ENCODE measurements at regions not wholly inside any gene's neighbourhood (a gene's known extent, or its start where the extent isn't known, plus 50 kb on each side); places are given as distances from the start of the nearest gene placed in this dataset.

DNA sequence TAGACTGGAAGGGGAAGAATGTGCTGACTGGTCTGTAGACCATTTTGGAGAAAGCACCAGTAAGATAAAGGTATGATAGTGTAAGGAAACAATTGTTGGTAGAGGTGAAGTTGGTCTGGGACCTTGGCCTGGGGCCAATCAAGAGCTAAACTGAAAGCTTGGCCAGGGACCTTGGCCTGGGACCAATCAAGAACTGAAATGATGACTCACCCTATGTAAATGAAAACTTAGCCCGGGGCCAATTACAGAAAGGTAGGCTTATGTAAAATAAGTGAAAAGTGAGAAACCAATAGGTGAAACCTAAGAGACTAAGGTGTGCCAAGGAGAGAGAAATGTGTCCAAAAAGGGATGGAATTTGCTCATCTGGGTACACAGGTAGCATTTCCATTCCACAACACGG, 776.0 kb downstream of the C12orf50 start:
- Mint-ChIP-seq H3K4me1 (ENCODE audit: low read depth) (no peaks in the 10 kb centered on the region), H3K36me3 (ENCODE audit: low read depth) (no peaks in the 10 kb centered on the region), H3K27ac (no peak overlapping the region), H3K27me3 (no peaks in the 10 kb centered on the region), H3K9me3 (peaks cover 10% of the 10 kb centered on the region), H3K4me3 (no peak overlapping the region)
- intact Hi-C loops (cut with micrococcal nuclease) = no loop called here

DNA sequence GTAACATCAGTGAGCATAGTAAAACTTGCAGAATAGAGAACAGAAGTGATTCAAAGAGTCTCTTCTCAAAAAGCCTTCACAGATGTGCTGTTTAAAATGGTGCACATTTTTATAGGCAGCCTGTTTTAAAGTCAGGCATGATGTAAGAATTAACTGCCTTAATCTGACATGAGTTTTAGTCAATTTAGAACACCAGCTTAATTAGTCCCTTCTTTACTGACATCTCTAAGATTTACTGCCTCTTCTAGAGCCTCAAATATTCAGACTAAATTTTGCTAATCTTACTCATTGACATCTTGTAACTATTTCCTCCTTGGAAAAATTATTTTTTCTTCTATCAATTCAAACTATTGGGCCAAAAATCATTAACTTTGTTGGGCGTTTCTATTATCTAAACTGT, 782.5 kb downstream of the C12orf50 start:
- Mint-ChIP-seq H3K27me3 (no peaks in the 10 kb centered on the region), H3K4me3 (no peak overlapping the region), H3K27ac (no peak overlapping the region), H3K9me3 (no peaks in the 10 kb centered on the region), H3K36me3 (ENCODE audit: low read depth) (no peaks in the 10 kb centered on the region), H3K4me1 (ENCODE audit: low read depth) (no peaks in the 10 kb centered on the region)
- intact Hi-C loops (cut with micrococcal nuclease) = no loop called here

GRCh38 chr12:87238466-87238865, 790.7 kb downstream of the C12orf50 start:
- Mint-ChIP-seq H3K36me3 (ENCODE audit: low read depth) (no peaks in the 10 kb centered on the region), H3K27me3 (no peaks in the 10 kb centered on the region), H3K4me3 (no peak overlapping the region), H3K9me3 (no peaks in the 10 kb centered on the region), H3K27ac (no peak overlapping the region), H3K4me1 (ENCODE audit: low read depth) (no peaks in the 10 kb centered on the region)
- intact Hi-C loops (cut with micrococcal nuclease) = no loop called here

- Mint-ChIP-seq H3K27me3 (no peaks in the 10 kb centered on the region), H3K27ac (no peak overlapping the region)
- intact Hi-C loops (cut with micrococcal nuclease) = no loop called here
These were observed 794.3 kb downstream of the C12orf50 start for GRCh38 chr12:87234898-87235297.

GRCh38 chr12:87233671-87234070, 795.5 kb downstream of the C12orf50 start:
- Mint-ChIP-seq H3K27ac (no peak overlapping the region), H3K4me1 (ENCODE audit: low read depth) (no peaks in the 10 kb centered on the region), H3K36me3 (ENCODE audit: low read depth) (no peaks in the 10 kb centered on the region), H3K27me3 (no peaks in the 10 kb centered on the region), H3K9me3 (no peaks in the 10 kb centered on the region), H3K4me3 (no peak overlapping the region)
- intact Hi-C loops (cut with micrococcal nuclease) = no loop called here

More at GRCh38 chr12:87234898-87235297, 794.3 kb downstream of the C12orf50 start:
- H3K4me1 Mint-ChIP-seq (ENCODE audit: low read depth) = no peaks in the 10 kb centered on the region
- no peaks in the 10 kb centered on the region for H3K36me3 Mint-ChIP-seq (ENCODE audit: low read depth)
- H3K9me3 Mint-ChIP-seq = no peaks in the 10 kb centered on the region
- H3K4me3 Mint-ChIP-seq = no peak overlapping the region

- Mint-ChIP-seq H3K4me3 (no peak overlapping the region), H3K27me3 (no peaks in the 10 kb centered on the region), H3K4me1 (ENCODE audit: low read depth) (no peaks in the 10 kb centered on the region), H3K36me3 (ENCODE audit: low read depth) (no peaks in the 10 kb centered on the region), H3K9me3 (no peaks in the 10 kb centered on the region), H3K27ac (no peak overlapping the region)
- intact Hi-C loops (cut with micrococcal nuclease) = no loop called here
These were observed 797.4 kb downstream of the C12orf50 start for GRCh38 chr12:87231818-87232217.

DNA sequence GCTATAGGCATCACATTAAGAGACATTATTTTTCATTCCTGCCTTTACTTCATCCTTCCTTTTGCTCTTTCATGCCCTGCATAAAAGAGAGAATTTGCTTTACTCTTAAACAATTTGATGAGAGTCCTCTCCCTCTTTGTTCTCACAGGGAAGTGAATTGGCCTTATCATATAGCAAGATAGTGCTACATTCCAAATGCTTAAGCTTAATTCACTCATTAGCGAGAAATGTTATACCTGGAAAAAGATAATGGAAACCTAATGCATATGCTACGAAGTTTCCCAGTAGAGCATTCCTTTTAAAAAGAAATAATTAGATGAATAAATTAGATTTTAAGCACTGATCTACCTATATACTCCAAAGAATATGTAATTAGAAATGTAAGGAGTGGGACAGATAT, 798.8 kb downstream of the C12orf50 start:
- Mint-ChIP-seq H3K4me1 (ENCODE audit: low read depth) (no peaks in the 10 kb centered on the region), H3K36me3 (ENCODE audit: low read depth) (no peaks in the 10 kb centered on the region), H3K27ac (no peak overlapping the region), H3K9me3 (no peaks in the 10 kb centered on the region), H3K27me3 (no peaks in the 10 kb centered on the region), H3K4me3 (no peak overlapping the region)
- intact Hi-C loops (cut with micrococcal nuclease) = no loop called here

- Mint-ChIP-seq H3K27ac (no peak overlapping the region), H3K27me3 (no peaks in the 10 kb centered on the region), H3K36me3 (ENCODE audit: low read depth) (no peaks in the 10 kb centered on the region), H3K4me3 (no peak overlapping the region), H3K4me1 (ENCODE audit: low read depth) (no peaks in the 10 kb centered on the region), H3K9me3 (no peaks in the 10 kb centered on the region)
- intact Hi-C loops (cut with micrococcal nuclease) = no loop called here
These were observed 802.0 kb downstream of the C12orf50 start for GRCh38 chr12:87227162-87227561.

GRCh38 chr12:87217491-87217890, 811.7 kb downstream of the C12orf50 start:
- Mint-ChIP-seq H3K27me3 (no peaks in the 10 kb centered on the region), H3K4me1 (ENCODE audit: low read depth) (no peaks in the 10 kb centered on the region), H3K9me3 (no peaks in the 10 kb centered on the region), H3K36me3 (ENCODE audit: low read depth) (no peaks in the 10 kb centered on the region), H3K27ac (no peak overlapping the region), H3K4me3 (no peak overlapping the region)
- intact Hi-C loops (cut with micrococcal nuclease) = no loop called here

- Mint-ChIP-seq H3K27ac (no peak overlapping the region), H3K4me1 (ENCODE audit: low read depth) (no peaks in the 10 kb centered on the region), H3K36me3 (ENCODE audit: low read depth) (no peaks in the 10 kb centered on the region), H3K4me3 (no peak overlapping the region), H3K27me3 (no peaks in the 10 kb centered on the region), H3K9me3 (no peaks in the 10 kb centered on the region)
- intact Hi-C loops (cut with micrococcal nuclease) = no loop called here
These were observed 812.8 kb downstream of the C12orf50 start for GRCh38 chr12:87216436-87216835.

DNA sequence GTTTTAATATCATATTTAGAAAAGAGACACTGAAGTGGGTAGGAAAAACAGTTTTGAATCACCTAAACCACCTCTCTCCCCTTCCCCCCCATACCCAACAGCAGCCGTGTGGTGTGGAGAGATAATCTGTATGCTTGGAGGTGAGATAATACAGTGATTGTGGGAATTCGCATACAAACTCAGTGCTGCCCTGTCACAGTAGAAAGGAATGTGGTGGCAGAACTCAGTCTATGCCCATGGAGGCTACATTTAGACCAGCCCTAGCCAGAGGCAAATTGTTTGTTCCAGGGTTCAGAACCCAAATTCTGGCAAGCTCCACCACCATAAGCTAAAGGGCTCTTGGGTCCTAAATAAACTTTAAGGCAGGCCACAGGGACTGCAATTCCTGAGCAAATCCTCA, 827.0 kb downstream of the C12orf50 start:
- intact Hi-C loops (cut with micrococcal nuclease) = no loop called here
- Mint-ChIP-seq H3K9me3 (peaks cover 9% of the 10 kb centered on the region), H3K4me1 (ENCODE audit: low read depth) (no peaks in the 10 kb centered on the region), H3K4me3 (no peak overlapping the region), H3K27me3 (no peaks in the 10 kb centered on the region), H3K27ac (no peak overlapping the region), H3K36me3 (ENCODE audit: low read depth) (no peaks in the 10 kb centered on the region)

DNA sequence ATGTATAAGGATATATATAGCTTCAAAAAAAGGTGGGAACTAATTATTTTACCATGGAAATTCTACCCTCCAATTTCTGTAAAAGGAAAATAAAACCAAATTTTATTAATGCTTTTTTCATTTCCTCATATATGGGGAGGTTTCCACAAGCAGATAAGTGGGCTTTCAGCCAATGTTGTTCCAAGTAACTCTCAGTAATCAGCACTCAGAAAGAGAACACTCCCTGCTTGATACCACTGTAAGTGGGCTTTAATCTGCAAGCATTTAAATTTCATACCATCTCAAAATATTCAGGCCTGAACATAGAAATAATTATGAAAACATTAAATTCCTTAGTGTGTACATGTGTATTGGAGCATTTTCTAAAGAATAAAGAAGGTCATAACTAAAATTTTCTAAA, 827.6 kb downstream of the C12orf50 start:
- no peak overlapping the region for H3K4me3 Mint-ChIP-seq

GRCh38 chr12:87200289-87200979, 828.8 kb downstream of the C12orf50 start:
- Mint-ChIP-seq H3K4me3 (no peak overlapping the region), H3K4me1 (ENCODE audit: low read depth) (no peaks in the 10 kb centered on the region), H3K27me3 (no peaks in the 10 kb centered on the region), H3K9me3 (peaks cover 9% of the 10 kb centered on the region), H3K36me3 (ENCODE audit: low read depth) (no peaks in the 10 kb centered on the region), H3K27ac (no peak overlapping the region)
- intact Hi-C loops (cut with micrococcal nuclease) = no loop called here

More for the DNA sequence above, 827.6 kb downstream of the C12orf50 start:
- no peaks in the 10 kb centered on the region for H3K27me3 Mint-ChIP-seq
- intact Hi-C loops (cut with micrococcal nuclease) = no loop called here
- H3K9me3 Mint-ChIP-seq = peaks cover 9% of the 10 kb centered on the region
- no peaks in the 10 kb centered on the region for H3K36me3 Mint-ChIP-seq (ENCODE audit: low read depth)
- H3K4me1 Mint-ChIP-seq (ENCODE audit: low read depth) = no peaks in the 10 kb centered on the region
- H3K27ac Mint-ChIP-seq = no peak overlapping the region

GRCh38 chr12:87198181-87198580, 831.0 kb downstream of the C12orf50 start:
- no peaks in the 10 kb centered on the region for H3K4me1 Mint-ChIP-seq (ENCODE audit: low read depth)
- H3K27me3 Mint-ChIP-seq = no peaks in the 10 kb centered on the region
- intact Hi-C loops (cut with micrococcal nuclease) = no loop called here
- no peak overlapping the region for H3K27ac Mint-ChIP-seq
- H3K36me3 Mint-ChIP-seq (ENCODE audit: low read depth) = no peaks in the 10 kb centered on the region
- peaks cover 8% of the 10 kb centered on the region for H3K9me3 Mint-ChIP-seq
- no peak overlapping the region for H3K4me3 Mint-ChIP-seq

GRCh38 chr12:87196321-87196720, 832.9 kb downstream of the C12orf50 start:
- intact Hi-C loops (cut with micrococcal nuclease) = no loop called here
- Mint-ChIP-seq H3K27ac (no peak overlapping the region), H3K27me3 (no peaks in the 10 kb centered on the region), H3K4me1 (ENCODE audit: low read depth) (no peaks in the 10 kb centered on the region), H3K9me3 (no peaks in the 10 kb centered on the region), H3K36me3 (ENCODE audit: low read depth) (no peaks in the 10 kb centered on the region), H3K4me3 (no peak overlapping the region)

All from dendritic cell treated with granulocyte-macrophage colony-stimulating factor and Interleukin-4, amounts not matched to agents 40 ng/mL and 50 ng/mL, for 4 days (primary cell).